Activated gamma-delta T cell treated with anti-CD3 and anti-CD28 coated beads, Interleukin-2, amount 50 U/mL, for 16 hours (primary cell): ENCODE measurements at regions not wholly inside any gene's neighbourhood (a gene's known extent, or its start where the extent isn't known, plus 50 kb on each side); places are given as distances from the start of the nearest gene placed in this dataset.

Experiments used
- DNase-seq: peaks from one replicate; pipeline ENCODE4 v3.0.0-alpha.2; 2020; ENCODE audit warnings: low read depth

DNA sequence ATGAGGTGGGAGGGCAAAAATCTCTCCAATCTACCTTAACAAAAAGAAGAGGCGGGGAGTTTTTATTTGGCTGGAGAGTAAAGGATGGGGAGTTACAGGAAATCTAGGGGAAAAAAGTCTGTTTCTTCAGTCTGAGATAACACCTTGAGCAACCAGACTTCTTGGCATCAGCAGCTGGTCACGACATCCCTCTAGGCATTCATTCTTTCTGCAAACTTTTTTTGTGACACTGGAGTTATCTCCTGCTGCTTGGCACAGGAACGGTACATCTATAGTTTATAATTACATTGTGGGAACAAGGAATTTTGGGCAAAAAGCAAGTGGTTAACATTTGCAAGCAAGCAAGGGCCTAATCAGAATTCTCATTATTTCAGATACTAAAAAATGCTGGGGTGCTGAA is 50.6 kb upstream of the IFNGR1 start:
- no peak for DNase-seq

DNA sequence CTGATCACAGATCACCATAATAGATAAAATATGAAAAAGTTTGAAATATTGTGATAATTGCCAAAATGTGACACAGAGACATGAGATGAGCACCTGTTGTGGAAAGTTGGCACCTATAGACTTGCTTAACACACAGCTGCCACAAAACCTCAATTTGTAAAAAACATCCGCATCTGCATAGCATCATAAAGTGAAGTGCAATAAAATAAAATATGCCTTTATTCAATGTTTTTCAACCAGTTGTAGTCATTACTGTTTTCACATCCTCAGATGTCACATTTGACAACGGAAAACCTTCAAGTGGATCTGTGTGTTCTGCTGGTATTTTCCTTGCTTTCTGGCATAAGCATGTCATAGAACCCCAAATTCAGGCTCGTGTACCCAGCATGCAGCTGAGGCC is 50.2 kb upstream of the IFNGR1 start:
- no peak for DNase-seq
